Endothelial cell of umbilical vein (primary cell): ENCODE measurements at regions not wholly inside any gene's neighbourhood (a gene's known extent, or its start where the extent isn't known, plus 50 kb on each side); places are given as distances from the start of the nearest gene placed in this dataset.

Experiments used
- BruUV-seq: library from RNA; stranded (reverse); fragments of 400-500 nt; replicated peaks from 2 replicates; lab custom pipeline; 2021; lab: Mats Ljungman, UMichigan
- CTCF ChIA-PET: fragments of 300-600, 350-600 bp; sonication (Branson Sonifier 250); formaldehyde crosslinking; loops from one replicate; lab custom pipeline; 2021; ENCODE audit warnings: antibody characterized with exemption, inconsistent platforms; lab: Charles Lee
- POLR2A ChIA-PET: fragments of 300-600, 350-600 bp; sonication (Branson Sonifier 250); formaldehyde crosslinking; loops from one replicate; lab custom pipeline; 2021; ENCODE audit warnings: antibody characterized with exemption, inconsistent platforms; lab: Charles Lee
- DNase-seq: peaks from one replicate; pipeline ENCODE4 v3.0.0-alpha.2; 2011; ENCODE audit warnings: low read depth, low spot score
- FAIRE-seq: peaks from 2 replicates; lab custom pipeline; 2011; peaks lifted over from hg19 to GRCh38; lab: Jason Lieb, UNC
- H2AFZ ChIP-seq: 2 replicates; pipeline ENCODE4 v1.6.0; 2012; ENCODE audit warnings: low read depth, low read length, control low read depth, inconsistent platforms
- H3K27ac ChIP-seq: 2 replicates; pipeline ENCODE4 v1.5.1; 2011; ENCODE audit warnings: low read depth, mild to moderate bottlenecking, control low read depth, low read length, moderate library complexity; ENCODE audit not compliant: insufficient read depth
- H3K27me3 ChIP-seq, 2 experiments: 2 replicates each; pipeline versions ENCODE4 v1.6.0 to v1.6.1; 2011; ENCODE audit warnings: low read length in 2 of 2, mixed read lengths in 1 of 2; ENCODE audit not compliant: control insufficient read depth in 2 of 2, insufficient read depth in 2 of 2
- H3K36me3 ChIP-seq, 2 experiments: 2 replicates in 1 of 2; 3 replicates in 1 of 2; pipeline ENCODE4 v1.5.1; 2011; ENCODE audit warnings: low read length in 2 of 2, mild to moderate bottlenecking in 1 of 2, moderate library complexity in 1 of 2; ENCODE audit not compliant: control insufficient read depth in 2 of 2, insufficient read depth in 2 of 2; ENCODE audit errors: extremely low read depth in 1 of 2
- H3K4me1 ChIP-seq: 3 replicates; pipeline ENCODE4 v1.5.1; 2011; ENCODE audit warnings: mild to moderate bottlenecking, low read length; ENCODE audit not compliant: control insufficient read depth, insufficient read depth; ENCODE audit errors: extremely low read depth
- H3K4me2 ChIP-seq: 2 replicates; pipeline ENCODE4 v1.6.1; 2011; ENCODE audit warnings: low read length, control low read depth, mixed read lengths; ENCODE audit not compliant: insufficient read depth
- H3K4me3 ChIP-seq, 3 experiments: fragments of 200-600 bp in 1 of 3; sonication (generic), shearing (Covaris generic) in 1 of 3; replicated peaks in 1 of 3; 2 replicates each; pipeline ENCODE4 v1.5.1; 2011 to 2016; ENCODE audit warnings: control low read depth in 3 of 3, low read length in 3 of 3, mild to moderate bottlenecking in 2 of 3, inconsistent platforms in 1 of 3, low read depth in 1 of 3, moderate library complexity in 1 of 3; ENCODE audit not compliant: insufficient read depth in 1 of 3
- H3K79me2 ChIP-seq: 2 replicates; pipeline ENCODE4 v1.6.0; 2012; ENCODE audit warnings: low read length, inconsistent platforms; ENCODE audit not compliant: control insufficient read depth, insufficient read depth
- H3K9ac ChIP-seq: replicated peaks from 2 replicates; pipeline ENCODE3; 2011; ENCODE audit warnings: low read length, control low read depth; ENCODE audit not compliant: insufficient read depth; ENCODE audit errors: extremely low read depth
- H3K9me1 ChIP-seq: replicated peaks from 3 replicates; pipeline ENCODE4 v1.6.0; 2011; ENCODE audit warnings: mild to moderate bottlenecking, low read length; ENCODE audit not compliant: control insufficient read depth, insufficient read depth; ENCODE audit errors: extremely low read depth
- H3K9me3 ChIP-seq: replicated peaks from 2 replicates; pipeline ENCODE4 v1.5.1; 2012; ENCODE audit warnings: low read length, inconsistent platforms; ENCODE audit not compliant: control insufficient read depth, insufficient read depth
- H4K20me1 ChIP-seq: replicated peaks from 2 replicates; pipeline ENCODE3; 2011; ENCODE audit warnings: mild to moderate bottlenecking, low read length; ENCODE audit not compliant: control insufficient read depth, insufficient read depth; ENCODE audit errors: extremely low read depth
- CTCF ChIP-seq, 2 donors: IDR thresholded peaks; 1 replicate in 1 of 2; 2 replicates in 1 of 2; pipeline ENCODE4 v1.5.1; 2011; ENCODE audit warnings: low read length in 2 of 2, mild to moderate bottlenecking in 2 of 2, moderate library complexity in 2 of 2, control low read depth in 1 of 2, inconsistent platforms in 1 of 2, low read depth in 1 of 2; ENCODE audit not compliant: insufficient read depth in 1 of 2; ENCODE audit errors: extremely low read depth in 1 of 2
- EZH2 ChIP-seq: IDR thresholded peaks from 2 replicates; pipeline ENCODE4 v1.6.1; 2012; ENCODE audit warnings: borderline replicate concordance, low read depth, mild to moderate bottlenecking, moderate library complexity, low read length, inconsistent platforms; ENCODE audit not compliant: severe bottlenecking
- FOS ChIP-seq: IDR thresholded peaks from 2 replicates; pipeline ENCODE4 v1.6.1; 2011; ENCODE audit warnings: mild to moderate bottlenecking, low read length, moderate library complexity, borderline replicate concordance; ENCODE audit not compliant: insufficient read depth
- JUN ChIP-seq: IDR thresholded peaks from 2 replicates; pipeline ENCODE4 v1.6.1; 2011; ENCODE audit warnings: borderline replicate concordance, low read depth; ENCODE audit not compliant: insufficient read length, insufficient read depth
- MAX ChIP-seq: IDR thresholded peaks from 2 replicates; pipeline ENCODE4 v1.6.1; 2011; ENCODE audit not compliant: insufficient read depth, insufficient read length
- MYC ChIP-seq: IDR thresholded peaks from one replicate; pipeline ENCODE4 v1.6.1; 2011; ENCODE audit warnings: mild to moderate bottlenecking, low read depth, low read length
- POLR2A ChIP-seq: IDR thresholded peaks from 2 replicates; pipeline ENCODE4 v1.6.1; 2012; ENCODE audit warnings: low read depth, mild to moderate bottlenecking, control low read depth, low read length
- POLR2AphosphoS5 ChIP-seq: IDR thresholded peaks from 2 replicates; pipeline ENCODE4 v1.6.1; 2012; ENCODE audit warnings: low read depth, mild to moderate bottlenecking, control low read depth, low read length, moderate library complexity; ENCODE audit not compliant: insufficient read depth
- dilution Hi-C: fragments of 300-500 bp; cut with MboI; formaldehyde crosslinking; loops from one replicate; pipeline ENCODE4 v1.15.0; 2019; ENCODE audit warnings: low sequenced_read_pairs; ENCODE audit not compliant: extremely low pct_ligation_motif_present
- intact Hi-C: fragments of 100-400 bp; cut with micrococcal nuclease; formaldehyde crosslinking; loops from one replicate; pipeline ENCODE4 v1.10.0; 2022

- TF ChIP-seq POLR2AphosphoS5 (no peak), JUN (no peak), FOS (no peak), MAX (no peak), MYC (no peak), CTCF (IDR thresholded peaks at IDR 0.05; ENCODE audit: extremely low read depth in 1 of 2, insufficient read depth in 1 of 2, low read depth in 1 of 2, low read length in 2 of 2) (no peak)
- Histone ChIP-seq H3K9me3 (no peaks in the 10 kb centered on the region), H3K4me3 (no peak overlapping the region), H4K20me1 (no peaks in the 10 kb centered on the region), H3K27ac (no peak overlapping the region), H3K9ac (no peak overlapping the region), H3K4me2 (no peak overlapping the region), H3K79me2 (no peaks in the 10 kb centered on the region), H3K4me1 (no peaks in the 10 kb centered on the region), H3K36me3 (no peaks in the 10 kb centered on the region), H3K27me3 (peaks cover 0 to 7% of the 10 kb centered on the region in 2 experiments), H3K9me1 (no peaks in the 10 kb centered on the region), H2AFZ (no peak overlapping the region)
- DNase-seq (no peak), FAIRE-seq (no peak)
- ChIA-PET POLR2A (no interaction called here), CTCF (interaction anchor here (1.1 kb wide), 1 partner anchor 14 kb away, joined by 3 read pairs; no protein-coding TSS in a partner anchor)
- dilution Hi-C loops, result no loop called here
- intact Hi-C loops, result no loop called here
- BruUV-seq, result no TSS peak
These were observed 150.3 kb upstream of the NRP1 start for GRCh38 chr10:33484787-33485186.

GRCh38 chr10:33483816-33484190 lies 149.3 kb upstream of the NRP1 start:
- no peak overlapping the region for H3K27ac ChIP-seq
- no peaks in the 10 kb centered on the region for H3K4me1 ChIP-seq
- POLR2A ChIA-PET, result no interaction called here
- H3K9me1 ChIP-seq, result no peaks in the 10 kb centered on the region
- no peak overlapping the region for H3K9ac ChIP-seq
- H3K4me3 ChIP-seq, result no peak overlapping the region
- CTCF ChIA-PET, result interaction anchor here (1.1 kb wide), 1 partner anchor 13 kb away, joined by 3 read pairs; no protein-coding TSS in a partner anchor
- H3K79me2 ChIP-seq, result no peaks in the 10 kb centered on the region
- no peaks in the 10 kb centered on the region for H3K36me3 ChIP-seq
- no peak for DNase-seq
- intact Hi-C loops, result no loop called here
- BruUV-seq, result no TSS peak
- FAIRE-seq, result no peak
- no peaks in the 10 kb centered on the region for H3K9me3 ChIP-seq
- dilution Hi-C loops, result no loop called here
- H3K4me2 ChIP-seq, result no peak overlapping the region
- TF ChIP-seq POLR2A (no peak), EZH2 (no peak), CTCF (IDR thresholded peaks at IDR 0.05; ENCODE audit: extremely low read depth in 1 of 2, insufficient read depth in 1 of 2, low read depth in 1 of 2, low read length in 2 of 2) (no peak), MAX (no peak)
- peaks cover 0 to 4% of the 10 kb centered on the region in 2 experiments for H3K27me3 ChIP-seq
- no peak overlapping the region for H2AFZ ChIP-seq
- no peaks in the 10 kb centered on the region for H4K20me1 ChIP-seq
